ENCODE measurements at regions not wholly inside any gene's neighbourhood (a gene's known extent, or its start where the extent isn't known, plus 50 kb on each side); places are given as distances from the start of the nearest gene placed in this dataset.

GRCh38 chr11:39363571-39363970 is 2095.9 kb downstream of the LRRC4C start:
- TF ChIP-seq ZNF451 (CRISPR knock-in tag; IDR thresholded peaks at IDR 0.05) (no peak), PBX2 (CRISPR knock-in tag; IDR thresholded peaks at IDR 0.05) (no peak), TAF1 (CRISPR knock-in tag; IDR thresholded peaks at IDR 0.05) (no peak)

Data from HepG2 (cell line).